ENCODE measurements at regions not wholly inside any gene's neighbourhood (a gene's known extent, or its start where the extent isn't known, plus 50 kb on each side); places are given as distances from the start of the nearest gene placed in this dataset.
"Not testable (repeated sequence)": the region's sequence is repeated elsewhere in the genome, so short reads cannot be mapped to it uniquely, and the experiment has no call there.

DNA sequence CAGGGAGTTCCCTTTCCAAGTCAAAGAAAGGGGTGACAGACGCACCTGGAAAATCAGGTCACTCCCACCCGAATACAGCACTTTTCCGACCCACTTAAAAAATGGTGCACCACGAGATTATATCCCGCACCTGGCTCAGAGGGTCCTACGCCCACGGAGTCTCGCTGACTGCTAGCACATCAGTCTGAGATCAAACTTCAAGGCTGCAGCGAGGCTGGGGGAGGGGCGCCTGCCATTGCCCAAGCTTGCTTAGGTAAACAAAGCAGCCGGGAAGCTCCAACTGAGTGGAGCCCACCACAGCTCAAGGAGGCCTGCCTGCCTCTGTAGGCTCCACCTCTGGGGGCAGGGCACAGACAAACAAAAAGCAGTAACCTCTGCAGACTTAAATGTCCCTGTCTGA, 277.8 kb upstream of the ARHGAP42 start:
- H3K27me3 Mint-ChIP-seq (ENCODE audit: unreplicated experiment); H3K4me1 Mint-ChIP-seq (ENCODE audit: low read depth, unreplicated experiment); BruUV-seq (replicated peaks); H3K4me3 Mint-ChIP-seq (ENCODE audit: low read depth, unreplicated experiment); H3K27ac Mint-ChIP-seq (ENCODE audit: unreplicated experiment); CTCF ChIA-PET; H3K9me3 Mint-ChIP-seq (ENCODE audit: low read depth, unreplicated experiment); DNase-seq; H3K36me3 Mint-ChIP-seq (ENCODE audit: insufficient read depth, unreplicated experiment); intact Hi-C loops (cut with micrococcal nuclease; ENCODE audit: unreplicated experiment): not testable (repeated sequence)

DNA sequence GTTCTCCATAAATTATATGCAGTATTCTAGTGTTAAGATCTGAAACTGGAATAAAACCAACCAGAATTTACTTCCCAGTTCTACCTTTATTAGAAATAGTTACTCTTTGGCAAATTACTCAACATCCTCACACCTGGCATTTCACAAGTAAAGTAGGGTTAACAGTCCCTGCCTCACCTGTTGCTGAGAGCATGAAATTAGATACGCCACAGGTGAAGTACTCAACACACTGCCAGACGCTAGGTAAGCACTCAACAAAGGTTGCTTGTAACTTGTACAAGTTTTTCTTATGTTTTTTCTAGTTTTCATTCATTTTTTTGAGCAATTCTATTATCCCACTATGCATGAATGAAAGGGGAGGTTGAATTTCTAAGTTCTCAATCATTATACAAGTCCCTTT, 267.6 kb upstream of the ARHGAP42 start:
- intact Hi-C loops (cut with micrococcal nuclease; ENCODE audit: unreplicated experiment): no loop called here
- Mint-ChIP-seq H3K4me1 (ENCODE audit: low read depth, unreplicated experiment) (no peaks in the 10 kb centered on the region), H3K9me3 (ENCODE audit: low read depth, unreplicated experiment) (peaks cover 3% of the 10 kb centered on the region), H3K27me3 (ENCODE audit: unreplicated experiment) (no peaks in the 10 kb centered on the region), H3K4me3 (ENCODE audit: low read depth, unreplicated experiment) (no peak overlapping the region), H3K27ac (ENCODE audit: unreplicated experiment) (no peak overlapping the region), H3K36me3 (ENCODE audit: insufficient read depth, unreplicated experiment) (no peaks in the 10 kb centered on the region)
- no peak for DNase-seq
- CTCF ChIA-PET: no interaction called here
- BruUV-seq (replicated peaks): no TSS peak
- TF ChIP-seq, protein P1, sequence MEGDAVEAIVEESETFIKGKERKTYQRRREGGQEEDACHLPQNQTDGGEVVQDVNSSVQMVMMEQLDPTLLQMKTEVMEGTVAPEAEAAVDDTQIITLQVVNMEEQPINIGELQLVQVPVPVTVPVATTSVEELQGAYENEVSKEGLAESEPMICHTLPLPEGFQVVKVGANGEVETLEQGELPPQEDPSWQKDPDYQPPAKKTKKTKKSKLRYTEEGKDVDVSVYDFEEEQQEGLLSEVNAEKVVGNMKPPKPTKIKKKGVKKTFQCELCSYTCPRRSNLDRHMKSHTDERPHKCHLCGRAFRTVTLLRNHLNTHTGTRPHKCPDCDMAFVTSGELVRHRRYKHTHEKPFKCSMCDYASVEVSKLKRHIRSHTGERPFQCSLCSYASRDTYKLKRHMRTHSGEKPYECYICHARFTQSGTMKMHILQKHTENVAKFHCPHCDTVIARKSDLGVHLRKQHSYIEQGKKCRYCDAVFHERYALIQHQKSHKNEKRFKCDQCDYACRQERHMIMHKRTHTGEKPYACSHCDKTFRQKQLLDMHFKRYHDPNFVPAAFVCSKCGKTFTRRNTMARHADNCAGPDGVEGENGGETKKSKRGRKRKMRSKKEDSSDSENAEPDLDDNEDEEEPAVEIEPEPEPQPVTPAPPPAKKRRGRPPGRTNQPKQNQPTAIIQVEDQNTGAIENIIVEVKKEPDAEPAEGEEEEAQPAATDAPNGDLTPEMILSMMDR (IDR thresholded peaks at IDR 0.05; ENCODE audit: unreplicated experiment): no peak

DNA sequence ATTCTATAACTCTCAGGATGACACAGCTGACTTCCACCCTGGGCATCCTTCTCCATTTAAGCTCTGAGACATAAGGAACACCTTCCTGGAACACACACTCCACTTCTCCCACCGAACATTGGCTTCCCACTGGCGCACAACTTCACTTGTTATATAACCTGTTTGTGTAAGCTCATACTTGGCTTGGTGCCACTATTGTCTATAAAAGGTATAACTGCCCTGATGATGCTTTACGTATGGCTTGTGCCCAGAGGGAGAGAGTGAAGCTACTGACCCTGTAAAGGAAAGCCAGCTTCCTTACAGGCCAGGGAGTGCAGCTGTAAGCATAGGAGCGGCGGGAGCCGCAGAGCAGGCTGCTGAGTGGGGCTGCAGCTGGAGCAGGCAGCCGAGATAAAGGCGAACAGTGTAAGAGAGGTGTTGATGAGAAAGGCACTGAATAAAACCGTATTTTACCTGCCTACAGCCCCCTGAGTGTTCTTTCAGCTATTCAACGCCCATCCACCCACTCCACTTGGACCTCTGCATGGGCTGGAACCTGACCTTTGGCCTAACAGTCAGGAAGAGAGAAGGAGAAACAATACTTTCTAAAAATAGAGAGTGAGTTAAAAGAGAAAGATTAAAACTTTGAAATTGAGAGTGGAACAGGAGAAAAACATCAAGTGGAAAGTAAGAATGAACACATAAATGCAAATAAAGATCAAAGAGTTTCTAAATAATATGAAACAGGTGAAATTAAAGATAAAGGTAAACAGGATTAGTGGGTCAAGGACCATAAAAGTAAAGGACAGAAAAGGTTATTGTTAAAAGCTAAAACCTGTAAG, 252.1 kb upstream of the ARHGAP42 start:
- intact Hi-C loops (cut with micrococcal nuclease; ENCODE audit: unreplicated experiment): no loop called here
- no TSS peak for BruUV-seq (replicated peaks)
- H3K9me3 Mint-ChIP-seq (ENCODE audit: low read depth, unreplicated experiment): no peaks in the 10 kb centered on the region
- H3K4me1 Mint-ChIP-seq (ENCODE audit: low read depth, unreplicated experiment): peaks cover 9% of the 10 kb centered on the region
- no peaks in the 10 kb centered on the region for H3K27me3 Mint-ChIP-seq (ENCODE audit: unreplicated experiment)
- CTCF ChIA-PET: no interaction called here
- DNase-seq: no peak
- TF ChIP-seq, protein P1 (IDR thresholded peaks at IDR 0.05; ENCODE audit: unreplicated experiment): no peak
- no peak overlapping the region for H3K4me3 Mint-ChIP-seq (ENCODE audit: low read depth, unreplicated experiment)
- no peaks in the 10 kb centered on the region for H3K36me3 Mint-ChIP-seq (ENCODE audit: insufficient read depth, unreplicated experiment)
- no peak overlapping the region for H3K27ac Mint-ChIP-seq (ENCODE audit: unreplicated experiment)

DNA sequence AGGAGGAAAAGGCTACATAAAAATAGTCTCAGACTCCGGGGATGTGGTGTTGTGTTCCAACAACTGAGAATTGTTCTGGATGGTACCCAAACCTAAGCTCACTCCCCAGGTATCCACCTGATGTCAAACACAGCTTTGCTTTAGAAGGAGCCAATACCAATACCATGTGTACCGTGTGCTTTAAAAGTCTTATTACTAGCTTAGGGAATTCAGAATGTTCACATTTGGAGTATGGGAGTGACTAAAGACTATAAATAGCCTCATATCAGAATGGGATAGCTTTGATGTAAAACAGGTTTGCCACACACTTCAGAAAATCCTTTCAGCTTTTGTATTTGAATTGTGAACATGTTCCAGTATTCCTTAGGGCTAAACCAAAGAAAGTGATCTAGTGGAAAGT, 248.7 kb upstream of the ARHGAP42 start:
- intact Hi-C loops (cut with micrococcal nuclease; ENCODE audit: unreplicated experiment): no loop called here

More for the DNA sequence above, 248.7 kb upstream of the ARHGAP42 start:
- Mint-ChIP-seq H3K4me3 (ENCODE audit: low read depth, unreplicated experiment) (no peak overlapping the region), H3K27me3 (ENCODE audit: unreplicated experiment) (no peaks in the 10 kb centered on the region), H3K27ac (ENCODE audit: unreplicated experiment) (no peak overlapping the region), H3K9me3 (ENCODE audit: low read depth, unreplicated experiment) (peaks cover 2% of the 10 kb centered on the region), H3K36me3 (ENCODE audit: insufficient read depth, unreplicated experiment) (no peaks in the 10 kb centered on the region), H3K4me1 (ENCODE audit: low read depth, unreplicated experiment) (peaks cover 9% of the 10 kb centered on the region)
- DNase-seq: no peak
- CTCF ChIA-PET: no interaction called here
- TF ChIP-seq, protein P1 (IDR thresholded peaks at IDR 0.05; ENCODE audit: unreplicated experiment): no peak
- no TSS peak for BruUV-seq (replicated peaks)
